ENCODE measurements at regions not wholly inside any gene's neighbourhood (a gene's known extent, or its start where the extent isn't known, plus 50 kb on each side); places are given as distances from the start of the nearest gene placed in this dataset.

GRCh38 chr6:113699239-113699638 lies 157.9 kb upstream of the MARCKS start:
- no peak for TF ChIP-seq EHMT2 (IDR thresholded peaks at IDR 0.05; ENCODE audit: low read depth)
- TF ChIP-seq HMGXB4 (CRISPR knock-in tag; IDR thresholded peaks at IDR 0.05; ENCODE audit: borderline replicate concordance), result no peak
- TF ChIP-seq REST (IDR thresholded peaks at IDR 0.05), result no peak
- no peak for TF ChIP-seq JUN (IDR thresholded peaks at IDR 0.05)
- no peak for TF ChIP-seq MAX (IDR thresholded peaks at IDR 0.05)
- TF ChIP-seq ESRRA (IDR thresholded peaks at IDR 0.05; ENCODE audit: borderline replicate concordance, low read length), result no peak
- TF ChIP-seq SMC3 (IDR thresholded peaks at IDR 0.05), result no peak
- TF ChIP-seq CTCF (IDR thresholded peaks at IDR 0.05), result no peak
- TF ChIP-seq SREBF2 (IDR thresholded peaks at IDR 0.05), result no peak

Data from A549 (cell line).